CD4-positive, alpha-beta T cell (primary cell): ENCODE measurements at regions not wholly inside any gene's neighbourhood (a gene's known extent, or its start where the extent isn't known, plus 50 kb on each side); places are given as distances from the start of the nearest gene placed in this dataset.

Source experiments
- ATAC-seq: fragments of 200-7000 bp; cut with Tn5 transposase; one replicate; pipeline ENCODE4 v1.10.0; 2022; ENCODE audit warnings: mild to moderate bottlenecking; ENCODE audit not compliant: poor library complexity
- CTCF ChIA-PET: fragments of 350-600 bp; sonication (Branson Sonifier 250); formaldehyde crosslinking; loops from one replicate; lab custom pipeline; 2021; ENCODE audit warnings: antibody characterized with exemption, inconsistent platforms; lab: Charles Lee
- POLR2A ChIA-PET: fragments of 350-600 bp; sonication (Branson Sonifier 250); formaldehyde crosslinking; loops from one replicate; lab custom pipeline; 2021; ENCODE audit warnings: antibody characterized with exemption, inconsistent platforms; lab: Charles Lee
- DNase-seq, 14 experiments: peaks; one replicate each; pipeline ENCODE4 v3.0.0-alpha.2; 2013 to 2020; ENCODE audit warnings: mixed read lengths in 2 of 14
- H3K27ac ChIP-seq, 2 donors: one replicate each; pipeline versions ENCODE4 v1.5.1 to v1.7.0; 2013; ENCODE audit warnings: low read length in 2 of 2, low read depth in 1 of 2, mild to moderate bottlenecking in 1 of 2
- H3K27me3 ChIP-seq, 2 experiments: 1 replicate in 1 of 2; 2 replicates in 1 of 2; pipeline versions ENCODE4 v1.6.1 to v1.7.0; 2013; ENCODE audit warnings: low read length in 2 of 2, control low read depth in 1 of 2, mild to moderate bottlenecking in 1 of 2, moderate library complexity in 1 of 2; ENCODE audit not compliant: insufficient read depth in 2 of 2, control insufficient read depth in 1 of 2
- H3K36me3 ChIP-seq: one replicate; pipeline ENCODE4 v1.6.1; 2013; ENCODE audit warnings: low read length, control low read depth; ENCODE audit not compliant: insufficient read depth
- H3K4me1 ChIP-seq: one replicate; pipeline ENCODE4 v1.6.1; 2013; ENCODE audit warnings: low read length, control low read depth; ENCODE audit not compliant: insufficient read depth
- H3K4me3 ChIP-seq: one replicate; pipeline ENCODE4 v1.5.1; 2013; ENCODE audit warnings: mild to moderate bottlenecking, low read length, moderate library complexity
- H3K9me3 ChIP-seq, 2 experiments: 1 replicate in 1 of 2; 2 replicates in 1 of 2; pipeline versions ENCODE4 v1.6.1 to v1.7.0; 2013; ENCODE audit warnings: low read length in 2 of 2, mild to moderate bottlenecking in 2 of 2, control low read depth in 1 of 2, moderate library complexity in 1 of 2; ENCODE audit not compliant: control insufficient read depth in 1 of 2, insufficient read depth in 1 of 2
- H3K27ac Mint-ChIP-seq: one replicate; pipeline ENCODE4 v1.8.0; 2020; ENCODE audit warnings: mixed read lengths
- H3K27me3 Mint-ChIP-seq: one replicate; pipeline ENCODE4 v1.8.0; 2021; ENCODE audit warnings: mixed read lengths
- H3K36me3 Mint-ChIP-seq: one replicate; pipeline ENCODE4 v1.8.0; 2021; ENCODE audit warnings: low read depth, mixed read lengths
- H3K4me1 Mint-ChIP-seq: one replicate; pipeline ENCODE4 v1.8.0; 2021; ENCODE audit warnings: low read depth, mixed read lengths
- H3K4me3 Mint-ChIP-seq: one replicate; pipeline ENCODE4 v1.8.0; 2020; ENCODE audit warnings: mild to moderate bottlenecking, mixed read lengths
- H3K9me3 Mint-ChIP-seq: one replicate; pipeline ENCODE4 v1.8.0; 2020; ENCODE audit warnings: mixed read lengths
- CTCF ChIP-seq: fragments of 200-600 bp; IDR thresholded peaks from one replicate; pipeline ENCODE4 v1.8.0; 2022; ENCODE audit warnings: antibody characterized with exemption, mild to moderate bottlenecking
- intact Hi-C, 2 experiments: fragments of 100-400 bp; cut with DNase I in 1 of 2; cut with micrococcal nuclease in 1 of 2; formaldehyde crosslinking; loops; one replicate each; pipeline versions ENCODE4 v1.15.1 to v1.9.0; 2023 to 2025; cut with DNase I, micrococcal nuclease

DNA sequence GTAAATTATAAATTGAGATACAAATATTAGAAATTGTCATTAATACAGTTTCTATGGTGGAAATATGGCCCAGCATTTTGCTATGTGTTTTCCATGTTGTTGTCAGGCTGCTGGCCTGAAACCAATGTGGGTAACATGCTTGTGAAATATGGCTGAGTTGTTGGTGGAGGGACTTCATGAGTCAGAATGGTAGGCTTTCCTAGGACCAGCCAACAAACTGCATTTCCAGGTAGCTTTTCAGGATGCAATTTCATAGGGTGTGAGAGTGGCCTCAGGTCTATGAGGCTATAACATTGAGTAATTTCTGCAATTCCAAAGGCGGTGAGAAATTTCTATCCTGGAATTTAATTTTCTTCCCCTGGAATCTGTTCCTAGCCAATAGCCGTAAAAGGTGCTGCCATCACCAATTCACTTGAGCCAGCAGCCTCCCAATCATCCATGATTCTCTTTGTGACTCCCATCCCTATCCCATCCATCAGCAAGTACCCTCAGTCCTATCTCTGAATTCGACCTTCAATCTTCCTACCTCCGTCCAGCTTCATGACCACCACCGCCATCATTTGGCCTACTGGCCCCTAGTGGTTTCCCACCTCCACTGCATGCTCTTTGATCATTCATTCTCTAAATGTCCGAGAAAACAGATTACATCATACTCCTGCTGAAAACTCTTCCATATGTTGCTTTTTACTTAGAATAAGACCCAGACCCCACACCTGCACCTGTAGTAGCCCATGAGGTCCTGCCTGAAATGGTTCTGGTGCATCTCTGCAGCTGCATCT is 276.6 kb upstream of the CFAP20DC start:
- TF ChIP-seq CTCF: no peak
- no peak for DNase-seq
- no peak overlapping the region for H3K27ac Mint-ChIP-seq
- ATAC-seq: no peak
- H3K9me3 ChIP-seq: no peaks in the 10 kb centered on the region
- no peaks in the 10 kb centered on the region for H3K36me3 Mint-ChIP-seq
- ChIA-PET CTCF (no interaction called here), POLR2A (no interaction called here)
- no peaks in the 10 kb centered on the region for H3K4me1 ChIP-seq
- H3K36me3 ChIP-seq: no peaks in the 10 kb centered on the region
- H3K4me3 ChIP-seq: no peak overlapping the region
- intact Hi-C loops: no loop called here
- no peaks in the 10 kb centered on the region for H3K9me3 Mint-ChIP-seq
- no peaks in the 10 kb centered on the region for H3K27me3 Mint-ChIP-seq
- H3K27me3 ChIP-seq: no peaks in the 10 kb centered on the region
- H3K4me1 Mint-ChIP-seq: no peaks in the 10 kb centered on the region
- no peak overlapping the region for H3K4me3 Mint-ChIP-seq
- H3K27ac ChIP-seq: no peak overlapping the region

DNA sequence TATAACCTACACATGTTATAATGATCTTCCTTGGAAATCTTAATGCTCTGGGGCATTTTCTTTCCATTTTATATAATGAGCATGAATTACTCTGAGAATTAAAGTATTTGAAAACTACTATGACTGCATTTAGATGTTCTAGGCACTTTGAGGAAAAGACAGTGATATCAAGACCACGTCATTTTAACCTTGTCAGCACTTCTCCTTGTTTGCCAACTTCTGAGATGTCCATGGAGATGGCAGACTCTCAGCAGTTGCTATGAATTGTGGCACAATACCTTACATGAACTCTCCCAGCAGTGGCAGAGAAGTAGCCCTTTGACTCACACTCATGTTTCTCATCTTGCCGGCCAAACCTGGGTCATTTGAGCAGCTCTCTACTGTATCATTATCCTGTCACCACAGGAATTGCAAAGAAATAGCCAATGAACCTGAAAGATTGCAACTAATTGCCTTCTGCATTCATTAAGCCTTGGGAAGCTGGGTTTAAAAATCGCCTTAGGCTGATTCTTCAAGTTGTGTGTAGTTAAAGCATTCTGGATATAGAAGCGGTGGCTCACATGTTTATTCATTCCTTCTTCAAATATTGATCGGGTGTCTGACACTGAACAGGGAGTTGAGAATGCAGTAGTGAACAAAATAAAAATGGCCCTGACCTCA is 272.2 kb upstream of the CFAP20DC start:
- POLR2A ChIA-PET: no interaction called here
- no peak for TF ChIP-seq CTCF
- Histone ChIP-seq H3K4me3 (no peak overlapping the region), H3K36me3 (no peaks in the 10 kb centered on the region), H3K4me1 (no peaks in the 10 kb centered on the region), H3K27me3 (no peaks in the 10 kb centered on the region), H3K9me3 (no peaks in the 10 kb centered on the region), H3K27ac (no peak overlapping the region)
- no peaks in the 10 kb centered on the region for H3K4me1 Mint-ChIP-seq
- no peak for DNase-seq
- no peaks in the 10 kb centered on the region for H3K27me3 Mint-ChIP-seq
- intact Hi-C loops: no loop called here
- H3K36me3 Mint-ChIP-seq: no peaks in the 10 kb centered on the region
- CTCF ChIA-PET: no interaction called here
- H3K4me3 Mint-ChIP-seq: no peak overlapping the region
- H3K27ac Mint-ChIP-seq: no peak overlapping the region
- no peak for ATAC-seq
- no peaks in the 10 kb centered on the region for H3K9me3 Mint-ChIP-seq

GRCh38 chr3:59320080-59320479 is 270.3 kb upstream of the CFAP20DC start:
- H3K9me3 Mint-ChIP-seq: no peaks in the 10 kb centered on the region
- Histone ChIP-seq H3K27me3 (no peaks in the 10 kb centered on the region), H3K36me3 (no peaks in the 10 kb centered on the region), H3K4me1 (no peaks in the 10 kb centered on the region), H3K9me3 (no peaks in the 10 kb centered on the region), H3K4me3 (no peak overlapping the region), H3K27ac (no peak overlapping the region)
- H3K4me1 Mint-ChIP-seq: peaks cover 6% of the 10 kb centered on the region
- POLR2A ChIA-PET: interaction anchor here (0.7 kb wide), 1 partner anchor 453 kb away, joined by 3 read pairs; no protein-coding TSS in a partner anchor
- CTCF ChIA-PET: no interaction called here
- no peak for ATAC-seq
- DNase-seq: no peak
- no peak overlapping the region for H3K4me3 Mint-ChIP-seq
- no peaks in the 10 kb centered on the region for H3K27me3 Mint-ChIP-seq
- intact Hi-C loops: no loop called here
- no peak overlapping the region for H3K27ac Mint-ChIP-seq
- TF ChIP-seq CTCF: no peak
- H3K36me3 Mint-ChIP-seq: no peaks in the 10 kb centered on the region
